ENCODE measurements at regions not wholly inside any gene's neighbourhood (a gene's known extent, or its start where the extent isn't known, plus 50 kb on each side); places are given as distances from the start of the nearest gene placed in this dataset.

DNA sequence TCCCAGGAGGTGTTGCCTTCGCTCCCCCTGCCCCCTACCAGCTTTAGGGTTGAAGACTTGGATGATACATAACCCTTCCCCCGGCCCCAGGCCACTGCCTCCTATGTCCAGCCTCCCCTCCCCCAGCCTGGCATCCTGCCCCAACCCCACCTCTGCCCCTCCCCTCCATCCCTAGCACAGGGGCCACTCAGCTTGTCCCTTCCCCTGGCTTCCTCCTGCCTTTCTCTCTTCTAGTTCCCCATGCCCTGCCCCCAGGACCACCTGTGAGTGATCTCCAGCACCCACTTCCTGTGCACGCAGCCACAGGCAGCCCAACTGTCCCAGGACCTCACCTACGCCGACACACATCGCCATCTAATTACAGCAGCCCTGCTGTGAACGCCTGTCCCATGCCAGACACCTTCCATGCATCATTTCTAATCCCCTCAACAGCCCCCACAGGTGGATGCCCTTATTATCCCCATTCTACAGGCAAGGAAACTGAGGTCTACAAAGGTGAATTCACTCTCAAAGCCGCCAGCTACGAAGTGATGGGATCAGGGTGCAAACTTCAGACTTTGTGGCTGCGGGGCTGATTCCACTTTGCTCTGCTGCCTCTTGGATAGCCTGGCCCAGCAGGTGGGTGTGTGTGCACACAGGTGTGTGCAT lies 82.4 kb upstream of the CHST15 start:
- ChIA-PET POLR2A (no interaction called here), CTCF (no interaction called here)
- no peak for DNase-seq (ENCODE audit: extremely low spot score)

DNA sequence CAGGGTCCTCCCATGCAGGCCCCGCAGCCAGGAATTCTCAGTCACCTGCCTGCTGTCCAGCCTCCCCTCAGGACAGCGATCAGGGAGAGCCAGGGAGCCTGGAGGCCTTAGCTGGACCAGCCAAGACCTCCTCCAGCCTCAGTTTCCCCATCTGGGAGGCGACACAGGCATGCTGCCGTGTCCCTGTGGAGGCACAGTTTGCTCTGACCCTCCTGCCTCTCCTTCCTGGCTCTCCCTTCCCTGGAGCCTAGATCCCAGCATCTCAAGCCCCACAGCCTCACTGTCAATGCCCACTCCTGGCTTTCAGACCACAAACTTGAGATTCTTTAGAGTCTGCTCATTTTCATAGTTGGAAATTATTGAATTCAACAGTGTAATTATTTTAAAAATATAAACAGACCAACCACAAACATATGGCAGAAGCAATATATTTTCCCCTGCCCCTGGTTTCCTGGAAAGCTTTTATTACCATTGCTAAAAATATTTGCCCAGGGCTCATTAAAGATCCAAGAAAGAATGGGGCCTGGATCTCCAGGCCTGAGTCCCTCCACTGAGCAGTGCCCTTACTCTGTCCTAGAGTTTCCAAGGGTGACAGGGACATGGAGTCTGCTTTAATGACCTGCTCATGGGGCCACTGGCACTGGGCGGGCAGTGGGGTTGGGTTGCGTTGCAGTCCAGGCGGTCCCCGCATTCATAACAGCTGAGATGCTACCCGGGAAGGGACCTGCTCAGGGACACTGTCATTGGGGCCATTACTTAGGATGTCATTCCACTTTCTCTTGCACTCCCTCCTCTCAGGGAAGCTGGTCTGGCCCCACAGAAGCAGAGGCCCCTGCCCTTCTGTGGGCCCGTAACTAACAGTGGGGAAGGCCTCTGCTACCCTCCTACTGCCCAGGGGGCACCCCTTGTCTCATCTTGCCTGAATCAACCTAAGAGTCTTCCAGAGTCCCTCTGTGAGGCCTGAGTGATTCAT lies 81.6 kb upstream of the CHST15 start:
- ChIA-PET CTCF (no interaction called here), POLR2A (no interaction called here)
- TF ChIP-seq, protein P1, sequence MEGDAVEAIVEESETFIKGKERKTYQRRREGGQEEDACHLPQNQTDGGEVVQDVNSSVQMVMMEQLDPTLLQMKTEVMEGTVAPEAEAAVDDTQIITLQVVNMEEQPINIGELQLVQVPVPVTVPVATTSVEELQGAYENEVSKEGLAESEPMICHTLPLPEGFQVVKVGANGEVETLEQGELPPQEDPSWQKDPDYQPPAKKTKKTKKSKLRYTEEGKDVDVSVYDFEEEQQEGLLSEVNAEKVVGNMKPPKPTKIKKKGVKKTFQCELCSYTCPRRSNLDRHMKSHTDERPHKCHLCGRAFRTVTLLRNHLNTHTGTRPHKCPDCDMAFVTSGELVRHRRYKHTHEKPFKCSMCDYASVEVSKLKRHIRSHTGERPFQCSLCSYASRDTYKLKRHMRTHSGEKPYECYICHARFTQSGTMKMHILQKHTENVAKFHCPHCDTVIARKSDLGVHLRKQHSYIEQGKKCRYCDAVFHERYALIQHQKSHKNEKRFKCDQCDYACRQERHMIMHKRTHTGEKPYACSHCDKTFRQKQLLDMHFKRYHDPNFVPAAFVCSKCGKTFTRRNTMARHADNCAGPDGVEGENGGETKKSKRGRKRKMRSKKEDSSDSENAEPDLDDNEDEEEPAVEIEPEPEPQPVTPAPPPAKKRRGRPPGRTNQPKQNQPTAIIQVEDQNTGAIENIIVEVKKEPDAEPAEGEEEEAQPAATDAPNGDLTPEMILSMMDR (IDR thresholded peaks at IDR 0.05; ENCODE audit: control extremely low read depth, extremely low read depth, low read depth, missing control alignments) = no peak
- no peak for DNase-seq (ENCODE audit: extremely low spot score)

More for the DNA sequence above, 82.4 kb upstream of the CHST15 start:
- TF ChIP-seq, protein P1 (IDR thresholded peaks at IDR 0.05; ENCODE audit: control extremely low read depth, extremely low read depth, low read depth, missing control alignments) = no peak

DNA sequence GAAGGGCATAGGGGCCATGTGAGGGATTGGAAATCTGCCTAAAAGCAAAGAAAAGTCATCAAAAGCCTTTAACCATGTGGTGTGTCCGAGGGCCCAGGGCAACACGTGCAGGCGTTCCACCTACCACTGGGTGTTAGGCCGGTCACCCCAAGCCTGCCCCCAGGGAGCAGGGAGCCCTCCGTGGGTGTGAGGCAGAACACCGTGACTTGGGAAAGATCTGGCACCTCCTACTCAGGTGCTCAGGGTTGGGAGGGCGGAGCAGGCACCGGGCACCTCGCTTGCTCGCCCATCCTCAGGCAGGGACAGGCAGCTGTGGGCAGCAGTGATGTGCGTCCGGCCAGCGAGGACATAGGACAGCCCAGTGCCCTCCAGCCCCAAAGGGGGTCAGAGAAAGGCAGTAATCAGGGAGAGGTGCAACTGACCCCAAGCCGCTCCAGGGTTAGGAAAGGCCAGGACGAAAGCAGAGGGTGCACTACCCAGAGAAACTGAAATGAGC lies 80.7 kb upstream of the CHST15 start:
- DNase-seq (ENCODE audit: extremely low spot score) = no peak
- CTCF ChIA-PET = no interaction called here
- POLR2A ChIA-PET = no interaction called here
- TF ChIP-seq, protein P1 (IDR thresholded peaks at IDR 0.05; ENCODE audit: control extremely low read depth, extremely low read depth, low read depth, missing control alignments) = no peak

DNA sequence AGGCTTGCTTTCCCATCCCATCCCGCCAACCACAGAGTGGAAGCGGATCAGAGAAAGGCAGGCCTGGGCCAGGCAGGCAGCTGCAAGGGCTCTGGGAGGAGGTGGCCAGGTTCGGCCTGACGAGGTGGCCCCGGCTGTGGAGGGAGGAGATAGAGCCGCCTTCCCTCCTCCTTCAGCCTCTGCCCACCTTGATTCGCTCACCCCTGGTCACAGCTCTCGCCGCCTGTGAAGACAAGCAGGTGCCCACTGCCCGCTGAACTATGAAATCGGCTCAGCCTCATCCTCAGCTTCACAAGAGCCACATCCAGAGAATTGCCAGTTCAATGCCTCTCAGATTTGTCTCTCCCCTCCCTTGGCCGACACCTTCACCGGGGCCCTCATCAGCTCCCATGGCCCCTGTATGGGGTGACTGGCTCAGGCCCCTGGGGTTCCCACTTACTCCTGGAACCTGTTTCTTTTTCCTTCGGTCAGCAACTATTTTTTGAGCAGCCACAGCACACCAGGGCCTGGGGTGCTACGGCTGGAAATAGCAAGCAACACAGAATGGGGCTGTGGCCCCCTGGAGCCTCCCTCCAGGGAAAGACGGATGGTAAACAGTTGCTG lies 80.0 kb upstream of the CHST15 start:
- ChIA-PET CTCF (no interaction called here), POLR2A (no interaction called here)
- DNase-seq (ENCODE audit: extremely low spot score) = no peak
- TF ChIP-seq, protein P1 (IDR thresholded peaks at IDR 0.05; ENCODE audit: control extremely low read depth, extremely low read depth, low read depth, missing control alignments) = no peak

DNA sequence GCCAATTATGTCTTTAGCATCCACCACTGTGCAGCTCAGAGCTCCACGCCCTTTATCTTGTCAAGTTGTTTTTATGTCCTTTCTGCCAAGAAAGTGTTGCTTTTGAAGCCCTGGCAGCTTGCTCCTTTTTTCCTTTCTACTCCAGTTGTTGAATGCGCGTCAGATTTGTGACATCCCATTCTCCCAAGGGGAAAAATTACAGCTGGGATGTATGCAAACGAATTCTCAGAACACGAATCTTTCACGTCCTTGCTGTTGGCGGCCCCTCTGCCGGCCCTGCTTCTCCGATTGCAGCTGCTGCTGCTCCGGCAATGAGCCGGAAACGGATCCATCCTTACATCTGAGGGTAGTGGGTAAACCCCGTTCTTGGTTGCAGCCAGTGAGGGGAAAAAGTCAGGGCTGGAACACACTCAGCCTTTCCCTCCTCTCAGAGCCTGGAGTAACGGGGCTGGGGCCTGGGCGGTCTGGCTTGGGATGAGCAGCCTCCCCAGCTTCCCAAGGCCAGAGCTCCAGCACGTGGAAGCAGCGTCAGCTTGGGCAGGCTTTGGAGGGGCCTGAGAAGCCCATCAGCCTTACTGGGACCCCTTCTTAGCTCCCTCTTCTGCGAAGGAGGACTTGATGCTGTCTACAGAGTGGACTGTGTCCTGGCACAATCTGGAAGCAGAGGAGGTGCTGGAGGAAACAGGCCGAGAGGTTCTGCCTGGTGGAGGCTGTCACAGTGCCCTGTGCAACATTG lies 79.0 kb upstream of the CHST15 start:
- DNase-seq (ENCODE audit: extremely low spot score) = no peak
- ChIA-PET POLR2A (no interaction called here), CTCF (no interaction called here)
- TF ChIP-seq, protein P1 (IDR thresholded peaks at IDR 0.05; ENCODE audit: control extremely low read depth, extremely low read depth, low read depth, missing control alignments) = no peak

DNA sequence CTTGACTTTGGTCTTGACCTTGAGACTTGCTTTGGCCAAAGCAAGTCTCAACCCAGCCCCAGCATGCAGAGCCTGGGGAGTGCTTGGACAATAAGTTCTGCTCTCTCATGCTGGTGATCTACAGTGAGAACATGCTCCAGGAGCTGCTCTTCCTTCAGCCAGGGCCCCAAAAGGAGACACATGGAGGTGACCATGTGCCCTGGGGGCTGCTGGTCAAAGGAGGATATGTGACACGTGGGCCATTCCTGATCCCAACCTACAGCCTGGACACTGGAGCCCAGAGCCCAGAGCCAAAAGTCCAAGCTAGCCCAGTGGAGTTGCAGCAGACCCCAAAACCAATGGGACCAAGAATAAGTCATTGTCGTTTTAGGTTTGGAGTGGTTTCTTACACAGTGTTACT lies 78.2 kb upstream of the CHST15 start:
- TF ChIP-seq, protein P1 (IDR thresholded peaks at IDR 0.05; ENCODE audit: control extremely low read depth, extremely low read depth, low read depth, missing control alignments) = no peak
- DNase-seq (ENCODE audit: extremely low spot score) = no peak
- POLR2A ChIA-PET = no interaction called here
- CTCF ChIA-PET = interaction anchor here (1.4 kb wide), 1 partner anchor 21 kb away, joined by 6 read pairs; no protein-coding TSS in a partner anchor

Data from GM10248 (cell line).